ENCODE measurements at regions not wholly inside any gene's neighbourhood (a gene's known extent, or its start where the extent isn't known, plus 50 kb on each side); places are given as distances from the start of the nearest gene placed in this dataset.
A peak's percentile ranks its signal among the peaks of the same experiment; 100 is the strongest.
"Not testable (repeated sequence)": the region's sequence is repeated elsewhere in the genome, so short reads cannot be mapped to it uniquely, and the experiment has no call there.

- Mint-ChIP-seq H3K36me3 (ENCODE audit: low read depth) (no peaks in the 10 kb centered on the region), H3K4me1 (ENCODE audit: low read depth) (no peaks in the 10 kb centered on the region), H3K9me3 (ENCODE audit: low read depth) (no peaks in the 10 kb centered on the region), H3K27me3 (ENCODE audit: low read depth) (no peaks in the 10 kb centered on the region), H3K27ac (ENCODE audit: unreplicated experiment) (no peak overlapping the region), H3K4me3 (ENCODE audit: unreplicated experiment) (no peak overlapping the region)
- DNase-seq (ENCODE audit: low spot score), result no peak
- no peak for TF ChIP-seq CTCF (IDR thresholded peaks at IDR 0.05)
These were observed 757.7 kb upstream of the SEMA6A start for GRCh38 chr5:117332341-117332740.

- Mint-ChIP-seq H3K4me1 (ENCODE audit: low read depth) (no peaks in the 10 kb centered on the region), H3K4me3 (ENCODE audit: unreplicated experiment) (no peak overlapping the region), H3K36me3 (ENCODE audit: low read depth) (no peaks in the 10 kb centered on the region), H3K9me3 (ENCODE audit: low read depth) (peaks cover 3% of the 10 kb centered on the region), H3K27me3 (ENCODE audit: low read depth) (no peaks in the 10 kb centered on the region), H3K27ac (ENCODE audit: unreplicated experiment) (no peak overlapping the region)
- DNase-seq (ENCODE audit: low spot score), result no peak
- no peak for TF ChIP-seq CTCF (IDR thresholded peaks at IDR 0.05)
These were observed 752.9 kb upstream of the SEMA6A start for GRCh38 chr5:117327511-117327910.

GRCh38 chr5:117326997-117327396 is 752.4 kb upstream of the SEMA6A start:
- H3K27me3 Mint-ChIP-seq (ENCODE audit: low read depth), result no peaks in the 10 kb centered on the region
- DNase-seq (ENCODE audit: low spot score), result no peak
- no peaks in the 10 kb centered on the region for H3K4me1 Mint-ChIP-seq (ENCODE audit: low read depth)
- peaks cover 3% of the 10 kb centered on the region for H3K9me3 Mint-ChIP-seq (ENCODE audit: low read depth)
- no peak for TF ChIP-seq CTCF (IDR thresholded peaks at IDR 0.05)
- no peaks in the 10 kb centered on the region for H3K36me3 Mint-ChIP-seq (ENCODE audit: low read depth)
- H3K4me3 Mint-ChIP-seq (ENCODE audit: unreplicated experiment), result no peak overlapping the region
- no peak overlapping the region for H3K27ac Mint-ChIP-seq (ENCODE audit: unreplicated experiment)

GRCh38 chr5:117318528-117318927 is 743.9 kb upstream of the SEMA6A start:
- no peaks in the 10 kb centered on the region for H3K9me3 Mint-ChIP-seq (ENCODE audit: low read depth)

GRCh38 chr5:117315170-117315569 is 740.5 kb upstream of the SEMA6A start:
- Mint-ChIP-seq H3K9me3 (ENCODE audit: low read depth) (no peaks in the 10 kb centered on the region), H3K27ac (ENCODE audit: unreplicated experiment) (no peak overlapping the region), H3K36me3 (ENCODE audit: low read depth) (no peaks in the 10 kb centered on the region), H3K4me1 (ENCODE audit: low read depth) (no peaks in the 10 kb centered on the region), H3K4me3 (ENCODE audit: unreplicated experiment) (no peak overlapping the region), H3K27me3 (ENCODE audit: low read depth) (no peaks in the 10 kb centered on the region)
- no peak for DNase-seq (ENCODE audit: low spot score)
- TF ChIP-seq CTCF (IDR thresholded peaks at IDR 0.05), result no peak

More at GRCh38 chr5:117318528-117318927, 743.9 kb upstream of the SEMA6A start:
- Mint-ChIP-seq H3K4me3 (ENCODE audit: unreplicated experiment) (no peak overlapping the region), H3K27me3 (ENCODE audit: low read depth) (no peaks in the 10 kb centered on the region), H3K4me1 (ENCODE audit: low read depth) (no peaks in the 10 kb centered on the region), H3K36me3 (ENCODE audit: low read depth) (no peaks in the 10 kb centered on the region), H3K27ac (ENCODE audit: unreplicated experiment) (no peak overlapping the region)
- DNase-seq (ENCODE audit: low spot score), result no peak
- TF ChIP-seq CTCF (IDR thresholded peaks at IDR 0.05), result peak; percentile 32

GRCh38 chr5:117304512-117305107 is 730.0 kb upstream of the SEMA6A start:
- not testable (repeated sequence) for H3K4me3 Mint-ChIP-seq (ENCODE audit: unreplicated experiment); H3K9me3 Mint-ChIP-seq (ENCODE audit: low read depth); DNase-seq (ENCODE audit: low spot score); H3K27me3 Mint-ChIP-seq (ENCODE audit: low read depth); H3K27ac Mint-ChIP-seq (ENCODE audit: unreplicated experiment); H3K36me3 Mint-ChIP-seq (ENCODE audit: low read depth)
- peaks cover 15% of the 10 kb centered on the region for H3K4me1 Mint-ChIP-seq (ENCODE audit: low read depth)
